HepG2 (cell line): ENCODE measurements at regions not wholly inside any gene's neighbourhood (a gene's known extent, or its start where the extent isn't known, plus 50 kb on each side); places are given as distances from the start of the nearest gene placed in this dataset.

Experiments used
- ATAC-seq: fragments of 200-7000 bp; cut with Tn5 transposase; 3 replicates; pipeline ENCODE4 v1.9.1; 2020; ENCODE audit warnings: mild to moderate bottlenecking, moderate library complexity
- BruUV-seq: library from RNA; stranded (reverse); fragments of 400-500 nt; replicated peaks from 2 replicates; lab custom pipeline; 2021; lab: Mats Ljungman, UMichigan
- CTCF ChIA-PET: fragments of 300-600 bp; formaldehyde crosslinking; extraction: SDS; loops from one replicate; lab custom pipeline; 2021; ENCODE audit warnings: low total read pairs, inconsistent platforms, low intra/inter-chr PET ratio; lab: Yijun Ruan, JAX
- POLR2A ChIA-PET: fragments of 350-600 bp; sonication (Branson Sonifier 250); formaldehyde crosslinking; loops from one replicate; lab custom pipeline; 2020; ENCODE audit warnings: antibody characterized with exemption, inconsistent platforms; lab: Yijun Ruan, JAX
- DNase-seq: peaks from one replicate; pipeline ENCODE4 v3.0.0-alpha.2; 2015; ENCODE audit warnings: low spot score
- FAIRE-seq: peaks from 3 replicates; lab custom pipeline; 2011; peaks lifted over from hg19 to GRCh38; lab: Jason Lieb, UNC
- H2AFZ ChIP-seq: one replicate; pipeline ENCODE4 v1.6.1; 2011; ENCODE audit warnings: low read length, inconsistent platforms
- H3K27ac ChIP-seq: fragments of 300-600 bp; 3 replicates; pipeline ENCODE4 v1.8.0; 2011; ENCODE audit warnings: mixed run types, mild to moderate bottlenecking, mixed read lengths, low read length, inconsistent platforms; ENCODE audit not compliant: insufficient read depth; ENCODE audit errors: extremely low read length
- H3K27me3 ChIP-seq, 2 experiments: fragments of 200-600 bp in 1 of 2; 2 replicates in 1 of 2; 3 replicates in 1 of 2; pipeline versions ENCODE4 v1.6.0 to v1.8.0; 2011; ENCODE audit warnings: low read length in 2 of 2, mild to moderate bottlenecking in 2 of 2, moderate library complexity in 2 of 2, inconsistent platforms in 1 of 2; ENCODE audit not compliant: insufficient read depth in 2 of 2, control insufficient read depth in 1 of 2
- H3K36me3 ChIP-seq, 2 experiments: fragments of 200-600 bp in 1 of 2; replicated peaks in 1 of 2; 2 replicates in 1 of 2; 3 replicates in 1 of 2; pipeline versions ENCODE4 v1.5.1 to v1.8.0; 2011; ENCODE audit warnings: low read length in 2 of 2, inconsistent platforms in 1 of 2; ENCODE audit not compliant: insufficient read depth in 2 of 2, control insufficient read depth in 1 of 2
- H3K4me1 ChIP-seq: 2 replicates; pipeline ENCODE4 v1.5.1; 2012; ENCODE audit warnings: low read length, inconsistent platforms; ENCODE audit not compliant: insufficient read depth
- H3K4me2 ChIP-seq: 2 replicates; pipeline ENCODE4 v1.6.0; 2011; ENCODE audit warnings: low read depth, low read length, inconsistent platforms
- H3K4me3 ChIP-seq, 3 experiments: fragments of 200-600 bp in 1 of 3; sonication (generic), shearing (Covaris generic) in 1 of 3; replicated peaks in 1 of 3; 2 replicates each; pipeline ENCODE4 v1.5.1; 2011 to 2016; ENCODE audit warnings: low read length in 3 of 3, inconsistent platforms in 2 of 3, low read depth in 2 of 3, mild to moderate bottlenecking in 2 of 3, control low read depth in 1 of 3, mixed read lengths in 1 of 3; ENCODE audit not compliant: insufficient read depth in 1 of 3
- H3K79me2 ChIP-seq: one replicate; pipeline ENCODE4 v1.6.1; 2011; ENCODE audit warnings: low read length, inconsistent platforms; ENCODE audit not compliant: insufficient read depth
- H3K9ac ChIP-seq: 2 replicates; pipeline ENCODE4 v1.6.0; 2011; ENCODE audit warnings: mild to moderate bottlenecking, low read depth, low read length, inconsistent platforms; ENCODE audit not compliant: insufficient read depth
- H3K9me3 ChIP-seq: 2 replicates; pipeline ENCODE4 v1.5.1; 2012; ENCODE audit warnings: mild to moderate bottlenecking, low read length
- H4K20me1 ChIP-seq: 2 replicates; pipeline ENCODE4 v1.6.0; 2011; ENCODE audit warnings: inconsistent platforms, mild to moderate bottlenecking, low read length, moderate library complexity; ENCODE audit not compliant: insufficient read depth
- GABPA ChIP-seq, 2 experiments: IDR thresholded peaks; 2 replicates each; pipeline ENCODE4 v1.6.1; 2011 to 2016; ENCODE audit warnings: low read depth in 2 of 2, low read length in 1 of 2, missing biosample characterization in 1 of 2, missing genetic modification characterization in 1 of 2
- MNT ChIP-seq: fragments of 450-650 bp; IDR thresholded peaks from 2 replicates; pipeline ENCODE4 v1.6.1; 2016
- RARA ChIP-seq: IDR thresholded peaks from 2 replicates; pipeline ENCODE4 v1.6.1; 2016; ENCODE audit warnings: missing genetic modification reagents, missing compliant biosample characterization
- RXRA ChIP-seq: sonication (generic); formaldehyde crosslinking; IDR thresholded peaks from 2 replicates; pipeline ENCODE4 v1.5.1; 2020; ENCODE audit warnings: missing genetic modification reagents
- SUZ12 ChIP-seq: fragments of 150-350 bp; IDR thresholded peaks from 2 replicates; pipeline ENCODE4 v1.6.1; 2014; ENCODE audit warnings: low read depth, low read length
- ZFP37 ChIP-seq: sonication (generic); formaldehyde crosslinking; IDR thresholded peaks from 2 replicates; pipeline ENCODE4 v1.4.0; 2020; ENCODE audit warnings: missing genetic modification reagents, borderline replicate concordance
- ZNF296 ChIP-seq: sonication (generic); formaldehyde crosslinking; conservative IDR thresholded peaks from 2 replicates; pipeline ENCODE4 v1.5.0; 2020; ENCODE audit warnings: mild to moderate bottlenecking, missing genetic modification reagents
- ZNF597 ChIP-seq: sonication (generic); formaldehyde crosslinking; IDR thresholded peaks from 2 replicates; pipeline ENCODE4 v1.5.0; 2020; ENCODE audit warnings: missing genetic modification reagents
- WGBS: methylation state at CpG from one replicate; pipeline ENCODE4 v1.1.6; 2017; ENCODE audit warnings: low lambda C conversion rate; 5-methylcytosine and 5-hydroxymethylcytosine counted together
- in situ Hi-C: cut with HindIII; loops from 2 replicates; pipeline ENCODE4 v1.10.0; 2017; ENCODE audit warnings: low pct_unique_long_range_greater_than_20kb; ENCODE audit not compliant: extremely low pct_ligation_motif_present
- intact Hi-C: fragments of 100-400 bp; cut with micrococcal nuclease; formaldehyde crosslinking; loops from one replicate; pipeline ENCODE4 v1.10.0; 2022; ENCODE audit not compliant: unreplicated experiment
- TF ChIP-seq, protein P1 (sequence below): sonication (generic); formaldehyde crosslinking; conservative IDR thresholded peaks from 2 replicates; pipeline ENCODE4 v1.4.0; 2020; ENCODE audit warnings: missing genetic modification reagents
- TF ChIP-seq, protein P2 (sequence below): sonication (generic); formaldehyde crosslinking; IDR thresholded peaks from 2 replicates; pipeline ENCODE4 v1.4.0; 2020; ENCODE audit warnings: mild to moderate bottlenecking, low read depth, missing genetic modification reagents

DNA sequence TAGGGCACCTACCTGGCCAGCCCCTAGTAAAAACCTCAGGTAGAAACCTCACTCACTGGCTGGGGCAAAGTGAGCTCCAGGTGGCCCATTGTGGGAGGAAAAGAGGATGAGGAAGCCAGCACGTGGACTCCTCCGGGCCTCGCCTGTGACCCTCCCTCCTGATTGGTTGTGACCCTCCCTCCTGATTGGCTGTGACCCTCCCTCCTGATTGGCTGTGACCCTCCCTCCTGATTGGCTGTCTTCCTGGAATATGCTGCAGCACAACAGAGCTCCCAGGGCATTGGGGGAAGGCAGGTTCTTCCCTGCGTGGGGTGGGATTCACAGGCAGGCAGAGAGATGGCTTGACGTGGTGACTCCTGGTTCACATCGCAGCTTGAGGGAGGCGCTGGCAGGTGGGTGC is 343.0 kb downstream of the GLRX3 start:
- no peak overlapping the region for H3K4me2 ChIP-seq
- no peak overlapping the region for H3K9ac ChIP-seq
- H3K27me3 ChIP-seq, result peaks cover 1 to 26% of the 10 kb centered on the region in 2 experiments; a peak in 3 of 5 replicates
- TF ChIP-seq MNT, result no peak
- TF ChIP-seq ZNF597, result no peak
- no peak for TF ChIP-seq ZFP37 (CRISPR knock-in tag)
- TF ChIP-seq ZNF296 (CRISPR knock-in tag), result no peak
- TF ChIP-seq GABPA (IDR thresholded peaks at IDR 0.05; ENCODE audit: low read depth, low read length), result no peak
- TF ChIP-seq GABPA (CRISPR knock-in tag; IDR thresholded peaks at IDR 0.05; ENCODE audit: low read depth), result no peak
- no peak for TF ChIP-seq RARA (CRISPR knock-in tag)
- no peak for TF ChIP-seq RXRA (CRISPR knock-in tag)
- TF ChIP-seq, protein P1, sequence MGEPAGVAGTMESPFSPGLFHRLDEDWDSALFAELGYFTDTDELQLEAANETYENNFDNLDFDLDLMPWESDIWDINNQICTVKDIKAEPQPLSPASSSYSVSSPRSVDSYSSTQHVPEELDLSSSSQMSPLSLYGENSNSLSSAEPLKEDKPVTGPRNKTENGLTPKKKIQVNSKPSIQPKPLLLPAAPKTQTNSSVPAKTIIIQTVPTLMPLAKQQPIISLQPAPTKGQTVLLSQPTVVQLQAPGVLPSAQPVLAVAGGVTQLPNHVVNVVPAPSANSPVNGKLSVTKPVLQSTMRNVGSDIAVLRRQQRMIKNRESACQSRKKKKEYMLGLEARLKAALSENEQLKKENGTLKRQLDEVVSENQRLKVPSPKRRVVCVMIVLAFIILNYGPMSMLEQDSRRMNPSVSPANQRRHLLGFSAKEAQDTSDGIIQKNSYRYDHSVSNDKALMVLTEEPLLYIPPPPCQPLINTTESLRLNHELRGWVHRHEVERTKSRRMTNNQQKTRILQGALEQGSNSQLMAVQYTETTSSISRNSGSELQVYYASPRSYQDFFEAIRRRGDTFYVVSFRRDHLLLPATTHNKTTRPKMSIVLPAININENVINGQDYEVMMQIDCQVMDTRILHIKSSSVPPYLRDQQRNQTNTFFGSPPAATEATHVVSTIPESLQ (CRISPR knock-in tag), result no peak
- TF ChIP-seq, protein P2, sequence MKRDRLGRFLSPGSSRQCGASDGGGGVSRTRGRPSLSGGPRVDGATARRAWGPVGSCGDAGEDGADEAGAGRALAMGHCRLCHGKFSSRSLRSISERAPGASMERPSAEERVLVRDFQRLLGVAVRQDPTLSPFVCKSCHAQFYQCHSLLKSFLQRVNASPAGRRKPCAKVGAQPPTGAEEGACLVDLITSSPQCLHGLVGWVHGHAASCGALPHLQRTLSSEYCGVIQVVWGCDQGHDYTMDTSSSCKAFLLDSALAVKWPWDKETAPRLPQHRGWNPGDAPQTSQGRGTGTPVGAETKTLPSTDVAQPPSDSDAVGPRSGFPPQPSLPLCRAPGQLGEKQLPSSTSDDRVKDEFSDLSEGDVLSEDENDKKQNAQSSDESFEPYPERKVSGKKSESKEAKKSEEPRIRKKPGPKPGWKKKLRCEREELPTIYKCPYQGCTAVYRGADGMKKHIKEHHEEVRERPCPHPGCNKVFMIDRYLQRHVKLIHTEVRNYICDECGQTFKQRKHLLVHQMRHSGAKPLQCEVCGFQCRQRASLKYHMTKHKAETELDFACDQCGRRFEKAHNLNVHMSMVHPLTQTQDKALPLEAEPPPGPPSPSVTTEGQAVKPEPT (CRISPR knock-in tag), result no peak
- TF ChIP-seq SUZ12, result no peak
- ATAC-seq (no peak), FAIRE-seq (no peak), DNase-seq (no peak)
- no peak overlapping the region for H3K27ac ChIP-seq
- no peaks in the 10 kb centered on the region for H3K36me3 ChIP-seq
- no peaks in the 10 kb centered on the region for H3K9me3 ChIP-seq
- ChIA-PET POLR2A (no interaction called here), CTCF (no interaction called here)
- H3K4me3 ChIP-seq, result no peak overlapping the region
- H3K79me2 ChIP-seq, result no peaks in the 10 kb centered on the region
- no peaks in the 10 kb centered on the region; the same call in 1 of the 2 replicates for H4K20me1 ChIP-seq
- WGBS, result no CpG with 5 or more reads among the region's 7 CpGs
- BruUV-seq, result no TSS peak
- no peaks in the 10 kb centered on the region for H3K4me1 ChIP-seq
- in situ Hi-C loops, result no loop called here
- no peak overlapping the region for H2AFZ ChIP-seq
- intact Hi-C loops, result no loop called here
